HepG2 (cell line): ENCODE measurements at regions not wholly inside any gene's neighbourhood (a gene's known extent, or its start where the extent isn't known, plus 50 kb on each side); places are given as distances from the start of the nearest gene placed in this dataset.

Experiments used
- CBX5 ChIP-seq: sonication (generic); formaldehyde crosslinking; IDR thresholded peaks from 2 replicates; pipeline ENCODE4 v1.4.0; 2020; ENCODE audit warnings: missing genetic modification reagents, borderline replicate concordance
- FLYWCH1 ChIP-seq: sonication (generic); formaldehyde crosslinking; IDR thresholded peaks from 2 replicates; pipeline ENCODE4 v1.8.1; 2023; ENCODE audit warnings: mild to moderate bottlenecking, missing genetic modification reagents
- NFKB2 ChIP-seq: sonication (generic); formaldehyde crosslinking; IDR thresholded peaks from 2 replicates; pipeline ENCODE4 v1.4.0; 2020; ENCODE audit warnings: missing genetic modification reagents, borderline replicate concordance
- RFXAP ChIP-seq: sonication (generic); formaldehyde crosslinking; IDR thresholded peaks from 2 replicates; pipeline ENCODE4 v1.4.0; 2020; ENCODE audit warnings: missing genetic modification reagents, borderline replicate concordance
- SRF ChIP-seq: IDR thresholded peaks from 2 replicates; pipeline ENCODE4 v1.6.1; 2011; ENCODE audit warnings: mild to moderate bottlenecking, low read depth, low read length, moderate library complexity
- YEATS4 ChIP-seq: sonication (generic); formaldehyde crosslinking; IDR thresholded peaks from 2 replicates; pipeline ENCODE4 v1.4.0; 2020; ENCODE audit warnings: missing genetic modification reagents, borderline replicate concordance
- ZNF547 ChIP-seq: sonication (generic); formaldehyde crosslinking; IDR thresholded peaks from 2 replicates; pipeline ENCODE4 v1.5.1; 2020; ENCODE audit warnings: mild to moderate bottlenecking, missing genetic modification reagents
- ZNF563 ChIP-seq: sonication (generic); formaldehyde crosslinking; IDR thresholded peaks from 2 replicates; pipeline ENCODE4 v1.8.0; 2022; ENCODE audit warnings: mild to moderate bottlenecking, moderate library complexity, missing genetic modification reagents
- ZNF644 ChIP-seq: IDR thresholded peaks from 2 replicates; pipeline ENCODE4 v1.6.1; 2016; ENCODE audit warnings: low read depth
- ZNF879 ChIP-seq: sonication (generic); formaldehyde crosslinking; IDR thresholded peaks from 2 replicates; pipeline ENCODE4 v1.8.1; 2023; ENCODE audit warnings: missing genetic modification reagents
- TF ChIP-seq, protein P1 (sequence below), 2 experiments: fragments of 450-650 bp in 1 of 2; sonication (generic) in 1 of 2; formaldehyde crosslinking; IDR thresholded peaks; 2 replicates each; pipeline versions ENCODE4 v1.5.0 to v1.8.0; 2020 to 2022; ENCODE audit warnings: mild to moderate bottlenecking in 1 of 2, missing genetic modification reagents in 1 of 2
- TF ChIP-seq, protein P2 (sequence below): sonication (generic); formaldehyde crosslinking; IDR thresholded peaks from 2 replicates; pipeline ENCODE4 v1.4.0; 2020; ENCODE audit warnings: missing genetic modification reagents
- TF ChIP-seq, protein P3 (sequence below), 2 experiments: sonication (generic) in 1 of 2; formaldehyde crosslinking in 1 of 2; IDR thresholded peaks; 2 replicates each; pipeline versions ENCODE4 v1.4.0 to v1.6.1; 2016 to 2020; ENCODE audit warnings: borderline replicate concordance in 1 of 2, low read depth in 1 of 2, mild to moderate bottlenecking in 1 of 2, missing genetic modification reagents in 1 of 2
- TF ChIP-seq, protein P4 (sequence below): IDR thresholded peaks from 2 replicates; pipeline ENCODE4 v1.6.1; 2016; ENCODE audit warnings: mild to moderate bottlenecking

DNA sequence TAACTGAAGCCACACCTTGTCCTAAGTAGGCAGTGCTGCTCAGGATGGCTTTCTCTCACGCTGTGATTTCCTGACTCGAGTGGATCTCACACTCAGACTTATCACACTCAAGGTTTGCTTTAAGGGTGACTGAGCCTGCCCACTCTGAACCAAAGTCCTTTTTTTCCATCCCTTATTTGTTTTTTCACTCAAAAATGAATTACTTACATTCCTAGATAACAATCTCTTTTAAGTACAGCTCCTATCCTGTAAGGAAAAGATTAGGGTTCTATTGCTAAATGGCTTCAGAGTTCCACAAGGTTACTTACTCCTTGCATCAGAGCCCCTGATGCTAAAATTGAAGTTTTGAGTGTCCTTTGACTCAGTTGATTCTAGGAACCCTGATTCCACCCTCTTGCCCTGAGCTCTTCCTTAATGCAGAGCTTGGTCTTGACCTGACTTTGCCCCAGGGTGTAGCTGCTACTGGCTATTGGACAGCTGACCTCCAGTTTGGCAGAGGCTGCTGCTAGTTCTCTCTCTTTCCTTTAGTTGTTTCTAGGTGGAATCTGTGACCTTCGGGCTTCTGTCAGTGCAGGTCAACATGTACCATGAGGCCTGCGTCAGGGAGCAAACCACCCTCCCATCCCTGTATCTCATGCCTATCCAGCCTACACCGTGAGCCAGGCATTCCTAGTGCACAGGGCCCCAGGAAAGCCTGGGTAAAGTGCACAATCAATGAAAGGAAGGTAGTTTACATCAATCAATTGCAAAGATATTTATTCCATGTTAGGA is 80.1 kb upstream of the CD55 start (continued):
- TF ChIP-seq, protein P1, sequence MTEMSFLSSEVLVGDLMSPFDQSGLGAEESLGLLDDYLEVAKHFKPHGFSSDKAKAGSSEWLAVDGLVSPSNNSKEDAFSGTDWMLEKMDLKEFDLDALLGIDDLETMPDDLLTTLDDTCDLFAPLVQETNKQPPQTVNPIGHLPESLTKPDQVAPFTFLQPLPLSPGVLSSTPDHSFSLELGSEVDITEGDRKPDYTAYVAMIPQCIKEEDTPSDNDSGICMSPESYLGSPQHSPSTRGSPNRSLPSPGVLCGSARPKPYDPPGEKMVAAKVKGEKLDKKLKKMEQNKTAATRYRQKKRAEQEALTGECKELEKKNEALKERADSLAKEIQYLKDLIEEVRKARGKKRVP (CRISPR knock-in tag; IDR thresholded peaks at IDR 0.05), result peak in 1 of 2 experiments; percentile 93; a peak in 2 of 4 replicates
- no peak for TF ChIP-seq ZNF547
- TF ChIP-seq NFKB2 (CRISPR knock-in tag), result no peak
- no peak for TF ChIP-seq ZNF563 (CRISPR knock-in tag)
- peak; percentile 84 for TF ChIP-seq RFXAP
- TF ChIP-seq, protein P2, sequence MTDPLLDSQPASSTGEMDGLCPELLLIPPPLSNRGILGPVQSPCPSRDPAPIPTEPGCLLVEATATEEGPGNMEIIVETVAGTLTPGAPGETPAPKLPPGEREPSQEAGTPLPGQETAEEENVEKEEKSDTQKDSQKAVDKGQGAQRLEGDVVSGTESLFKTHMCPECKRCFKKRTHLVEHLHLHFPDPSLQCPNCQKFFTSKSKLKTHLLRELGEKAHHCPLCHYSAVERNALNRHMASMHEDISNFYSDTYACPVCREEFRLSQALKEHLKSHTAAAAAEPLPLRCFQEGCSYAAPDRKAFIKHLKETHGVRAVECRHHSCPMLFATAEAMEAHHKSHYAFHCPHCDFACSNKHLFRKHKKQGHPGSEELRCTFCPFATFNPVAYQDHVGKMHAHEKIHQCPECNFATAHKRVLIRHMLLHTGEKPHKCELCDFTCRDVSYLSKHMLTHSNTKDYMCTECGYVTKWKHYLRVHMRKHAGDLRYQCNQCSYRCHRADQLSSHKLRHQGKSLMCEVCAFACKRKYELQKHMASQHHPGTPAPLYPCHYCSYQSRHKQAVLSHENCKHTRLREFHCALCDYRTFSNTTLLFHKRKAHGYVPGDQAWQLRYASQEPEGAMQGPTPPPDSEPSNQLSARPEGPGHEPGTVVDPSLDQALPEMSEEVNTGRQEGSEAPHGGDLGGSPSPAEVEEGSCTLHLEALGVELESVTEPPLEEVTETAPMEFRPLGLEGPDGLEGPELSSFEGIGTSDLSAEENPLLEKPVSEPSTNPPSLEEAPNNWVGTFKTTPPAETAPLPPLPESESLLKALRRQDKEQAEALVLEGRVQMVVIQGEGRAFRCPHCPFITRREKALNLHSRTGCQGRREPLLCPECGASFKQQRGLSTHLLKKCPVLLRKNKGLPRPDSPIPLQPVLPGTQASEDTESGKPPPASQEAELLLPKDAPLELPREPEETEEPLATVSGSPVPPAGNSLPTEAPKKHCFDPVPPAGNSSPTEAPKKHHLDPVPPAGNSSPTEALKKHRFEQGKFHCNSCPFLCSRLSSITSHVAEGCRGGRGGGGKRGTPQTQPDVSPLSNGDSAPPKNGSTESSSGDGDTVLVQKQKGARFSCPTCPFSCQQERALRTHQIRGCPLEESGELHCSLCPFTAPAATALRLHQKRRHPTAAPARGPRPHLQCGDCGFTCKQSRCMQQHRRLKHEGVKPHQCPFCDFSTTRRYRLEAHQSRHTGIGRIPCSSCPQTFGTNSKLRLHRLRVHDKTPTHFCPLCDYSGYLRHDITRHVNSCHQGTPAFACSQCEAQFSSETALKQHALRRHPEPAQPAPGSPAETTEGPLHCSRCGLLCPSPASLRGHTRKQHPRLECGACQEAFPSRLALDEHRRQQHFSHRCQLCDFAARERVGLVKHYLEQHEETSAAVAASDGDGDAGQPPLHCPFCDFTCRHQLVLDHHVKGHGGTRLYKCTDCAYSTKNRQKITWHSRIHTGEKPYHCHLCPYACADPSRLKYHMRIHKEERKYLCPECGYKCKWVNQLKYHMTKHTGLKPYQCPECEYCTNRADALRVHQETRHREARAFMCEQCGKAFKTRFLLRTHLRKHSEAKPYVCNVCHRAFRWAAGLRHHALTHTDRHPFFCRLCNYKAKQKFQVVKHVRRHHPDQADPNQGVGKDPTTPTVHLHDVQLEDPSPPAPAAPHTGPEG (CRISPR knock-in tag), result 0 out of 2 replicates have a peak, but pooled peaks have one; percentile 21
- TF ChIP-seq FLYWCH1 (CRISPR knock-in tag), result no peak
- TF ChIP-seq, protein P3, sequence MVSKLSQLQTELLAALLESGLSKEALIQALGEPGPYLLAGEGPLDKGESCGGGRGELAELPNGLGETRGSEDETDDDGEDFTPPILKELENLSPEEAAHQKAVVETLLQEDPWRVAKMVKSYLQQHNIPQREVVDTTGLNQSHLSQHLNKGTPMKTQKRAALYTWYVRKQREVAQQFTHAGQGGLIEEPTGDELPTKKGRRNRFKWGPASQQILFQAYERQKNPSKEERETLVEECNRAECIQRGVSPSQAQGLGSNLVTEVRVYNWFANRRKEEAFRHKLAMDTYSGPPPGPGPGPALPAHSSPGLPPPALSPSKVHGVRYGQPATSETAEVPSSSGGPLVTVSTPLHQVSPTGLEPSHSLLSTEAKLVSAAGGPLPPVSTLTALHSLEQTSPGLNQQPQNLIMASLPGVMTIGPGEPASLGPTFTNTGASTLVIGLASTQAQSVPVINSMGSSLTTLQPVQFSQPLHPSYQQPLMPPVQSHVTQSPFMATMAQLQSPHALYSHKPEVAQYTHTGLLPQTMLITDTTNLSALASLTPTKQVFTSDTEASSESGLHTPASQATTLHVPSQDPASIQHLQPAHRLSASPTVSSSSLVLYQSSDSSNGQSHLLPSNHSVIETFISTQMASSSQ (IDR thresholded peaks at IDR 0.05; ENCODE audit: low read depth), result 0 out of 2 replicates have a peak, but pooled peaks have one; percentile 9
- TF ChIP-seq, protein P3 (CRISPR knock-in tag; IDR thresholded peaks at IDR 0.05; ENCODE audit: borderline replicate concordance), result no peak
- TF ChIP-seq YEATS4 (CRISPR knock-in tag), result peak; percentile 64; the same call in 1 of the 2 replicates
- TF ChIP-seq ZNF644 (CRISPR knock-in tag), result peak; percentile 84
- TF ChIP-seq ZNF879 (CRISPR knock-in tag), result 0 out of 2 replicates have a peak, but pooled peaks have one; percentile 31
- TF ChIP-seq SRF, result no peak
- TF ChIP-seq, protein P4, sequence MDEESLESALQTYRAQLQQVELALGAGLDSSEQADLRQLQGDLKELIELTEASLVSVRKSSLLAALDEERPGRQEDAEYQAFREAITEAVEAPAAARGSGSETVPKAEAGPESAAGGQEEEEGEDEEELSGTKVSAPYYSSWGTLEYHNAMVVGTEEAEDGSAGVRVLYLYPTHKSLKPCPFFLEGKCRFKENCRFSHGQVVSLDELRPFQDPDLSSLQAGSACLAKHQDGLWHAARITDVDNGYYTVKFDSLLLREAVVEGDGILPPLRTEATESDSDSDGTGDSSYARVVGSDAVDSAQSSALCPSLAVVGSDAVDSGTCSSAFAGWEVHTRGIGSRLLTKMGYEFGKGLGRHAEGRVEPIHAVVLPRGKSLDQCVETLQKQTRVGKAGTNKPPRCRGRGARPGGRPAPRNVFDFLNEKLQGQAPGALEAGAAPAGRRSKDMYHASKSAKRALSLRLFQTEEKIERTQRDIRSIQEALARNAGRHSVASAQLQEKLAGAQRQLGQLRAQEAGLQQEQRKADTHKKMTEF (CRISPR knock-in tag), result peak; percentile 67; the same call in 1 of the 2 replicates
- TF ChIP-seq CBX5 (CRISPR knock-in tag), result peak; percentile 41; the same call in 1 of the 2 replicates
